SHP77 treated with DMSO at 0.1 percent for 48 hours (cell line): ENCODE measurements at regions not wholly inside any gene's neighbourhood (a gene's known extent, or its start where the extent isn't known, plus 50 kb on each side); places are given as distances from the start of the nearest gene placed in this dataset.
"Not testable (repeated sequence)": the region's sequence is repeated elsewhere in the genome, so short reads cannot be mapped to it uniquely, and the experiment has no call there.

Experiments
- DNase-seq: peaks from one replicate; lab custom pipeline; 2025; lab: John Stamatoyannopoulos, UW

DNA sequence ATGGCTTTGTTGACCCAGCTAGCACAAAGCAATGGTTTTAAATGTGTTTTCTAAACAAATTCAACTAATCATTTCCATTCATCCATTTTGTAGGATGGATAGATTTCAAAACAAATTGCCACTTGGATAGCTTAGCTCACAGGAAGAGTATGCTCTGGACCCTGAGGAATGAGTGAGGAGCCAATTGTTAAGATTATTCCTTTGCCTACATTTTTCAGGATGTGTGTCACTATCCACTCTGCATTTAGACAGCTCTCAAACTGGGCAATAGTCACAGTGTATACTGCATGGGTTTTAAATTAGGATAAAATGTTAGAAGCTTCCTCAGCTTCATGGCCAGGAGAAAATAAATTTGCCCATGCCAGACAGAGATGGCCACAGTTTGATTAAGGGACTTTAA lies 605.6 kb upstream of the TEX47 start:
- DNase-seq = no peak

DNA sequence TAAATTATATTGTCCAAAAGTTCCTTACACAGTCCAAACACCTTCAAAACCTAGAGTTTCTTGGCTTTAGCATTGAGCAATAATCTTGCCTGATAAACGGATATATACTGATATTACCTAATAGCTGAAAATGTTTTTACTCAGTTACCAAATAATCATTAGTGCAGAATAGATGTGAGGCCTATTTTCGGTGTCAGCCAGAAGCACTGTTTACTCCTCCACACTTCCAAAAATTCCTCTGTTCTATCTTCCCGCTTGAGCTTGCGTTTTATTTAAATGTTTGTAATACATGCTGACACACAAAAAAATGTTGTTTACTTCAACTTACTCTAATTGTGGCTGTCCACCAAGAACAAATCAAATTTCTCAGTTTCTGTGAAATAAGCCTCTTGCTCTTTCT lies 606.2 kb upstream of the TEX47 start:
- DNase-seq = no peak

DNA sequence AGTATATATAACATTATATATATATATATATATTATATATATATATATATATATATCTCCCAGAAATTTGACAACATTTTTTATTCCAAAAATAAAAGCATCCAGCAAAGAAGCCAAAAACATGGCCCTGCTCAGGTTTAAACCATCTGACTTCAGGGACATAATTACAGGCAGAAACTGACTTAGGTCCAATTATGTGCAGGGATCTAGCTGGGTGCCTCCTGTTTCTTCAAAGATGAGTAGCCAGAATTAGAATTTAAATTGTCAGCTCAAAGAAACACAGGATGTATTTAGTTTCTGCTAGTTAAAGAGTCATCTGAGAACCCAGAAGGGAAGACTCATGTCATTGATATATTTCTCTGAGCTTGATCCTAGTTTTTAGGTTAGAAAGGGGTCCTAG lies 656.4 kb upstream of the TEX47 start:
- DNase-seq = no peak

DNA sequence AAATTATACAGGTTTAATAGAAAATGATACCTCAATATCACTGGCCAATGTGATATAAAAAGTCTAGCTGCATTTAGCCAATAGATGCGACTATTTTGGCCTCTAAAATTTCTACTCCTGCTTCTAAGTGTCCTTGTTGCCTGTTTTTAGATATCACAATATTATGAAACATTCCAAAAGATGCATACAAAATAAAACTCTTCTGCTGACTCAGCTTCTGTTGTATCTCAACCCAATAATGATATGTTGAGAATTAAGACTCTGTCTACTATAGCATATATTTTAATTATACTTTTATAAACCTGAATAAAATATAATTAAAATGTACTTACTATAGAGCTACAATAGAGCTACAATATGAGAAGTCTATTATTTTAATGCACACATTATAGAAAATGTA lies 661.0 kb upstream of the TEX47 start:
- DNase-seq = no peak

DNA sequence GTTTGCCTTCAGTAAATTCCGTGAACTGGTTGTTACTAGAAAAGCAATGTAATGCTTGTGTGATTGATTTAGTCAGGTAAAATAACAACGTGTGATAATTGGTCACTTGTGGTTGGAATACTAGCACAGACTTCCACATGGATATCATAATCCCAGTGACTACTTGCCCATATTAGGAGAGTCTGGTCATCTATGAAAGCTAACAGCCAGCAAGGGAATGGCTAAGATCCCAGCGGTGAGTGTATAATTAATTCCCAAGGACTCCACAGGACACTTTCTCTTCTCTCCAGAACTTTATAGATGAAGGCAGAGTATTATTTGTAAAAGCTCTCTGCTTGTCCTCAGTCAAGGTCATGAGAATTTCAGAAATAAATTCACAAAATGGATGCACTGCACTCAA lies 662.6 kb upstream of the TEX47 start:
- no peak for DNase-seq

DNA sequence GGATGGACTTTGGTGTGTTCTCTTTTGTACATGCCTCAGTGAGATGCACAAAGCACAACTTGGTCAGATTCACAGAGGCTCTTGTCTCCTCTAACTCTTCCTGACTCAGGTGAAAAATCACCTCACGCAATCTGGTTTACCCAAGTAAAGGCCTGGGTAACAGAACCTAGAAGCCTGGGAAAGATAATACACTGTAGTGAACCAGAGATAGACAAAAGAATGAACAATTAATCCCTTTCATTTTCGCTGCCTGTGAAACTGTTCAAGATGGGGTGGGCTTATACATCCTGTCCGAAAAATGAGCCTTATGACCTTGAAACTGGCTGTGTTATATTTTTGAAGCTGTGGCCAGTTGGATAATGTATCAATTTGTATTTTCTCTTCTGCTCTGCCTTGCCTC lies 678.9 kb upstream of the TEX47 start:
- DNase-seq = no peak

- DNase-seq = no peak
These were observed 676.3 kb upstream of the STEAP1 start for GRCh38 chr7:89477991-89478390.

DNA sequence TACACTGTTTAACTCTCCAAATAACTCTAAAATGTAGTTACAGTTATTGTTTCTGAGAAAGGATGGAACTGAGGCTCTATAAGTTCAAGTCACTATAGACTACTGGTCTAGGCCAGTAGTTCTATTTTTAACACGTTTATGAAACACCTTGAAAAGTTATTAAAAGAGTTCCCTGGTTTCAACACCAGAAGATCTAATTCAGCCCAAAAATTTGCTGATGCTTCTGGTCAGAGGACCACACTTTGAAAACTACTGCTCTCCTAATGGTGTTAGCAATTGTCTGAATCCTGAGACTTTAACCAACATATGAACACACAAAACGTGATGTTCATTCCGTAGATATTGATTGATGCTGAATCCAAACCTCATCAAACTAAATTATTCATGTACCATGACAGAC lies 658.6 kb upstream of the STEAP1 start:
- no peak for DNase-seq

DNA sequence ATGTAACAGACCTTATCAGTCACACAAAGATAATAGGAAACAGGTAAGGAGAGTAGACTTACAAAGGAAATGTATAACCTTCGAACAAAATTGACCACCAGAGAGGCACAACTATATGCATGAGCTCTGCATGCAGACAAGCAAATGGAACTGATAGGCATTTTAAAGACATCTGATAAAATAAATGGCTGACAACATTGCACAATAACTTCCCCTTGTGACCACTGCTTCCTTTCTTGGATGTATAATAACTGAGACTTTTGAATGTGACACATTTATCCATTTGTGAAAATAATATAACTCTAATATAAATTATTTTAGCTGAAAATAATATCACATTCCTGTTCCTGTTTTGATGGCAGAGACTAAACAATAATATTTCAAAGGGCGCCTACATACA lies 654.2 kb upstream of the STEAP1 start:
- DNase-seq = no peak

GRCh38 chr7:89503281-89503680 lies 651.0 kb upstream of the STEAP1 start:
- DNase-seq = no peak

DNA sequence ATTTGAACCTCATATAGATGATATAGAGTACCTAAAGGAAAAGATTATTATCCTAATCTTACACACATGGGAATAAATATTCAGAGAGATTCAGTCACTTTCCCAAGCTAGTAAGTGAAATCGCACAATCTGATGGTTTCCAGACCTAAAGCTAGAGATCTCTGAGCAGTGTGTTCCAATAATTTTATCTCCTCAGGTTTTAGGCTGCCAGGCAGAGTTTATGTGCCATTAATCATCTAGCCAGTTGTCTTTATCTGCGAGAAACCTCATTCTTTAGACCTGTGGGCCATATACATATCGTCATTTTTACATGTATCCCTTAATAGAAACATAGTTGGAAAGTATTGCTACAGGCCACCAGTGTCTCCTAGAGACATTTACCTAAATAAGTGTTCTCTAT lies 647.2 kb upstream of the STEAP1 start:
- no peak for DNase-seq

GRCh38 chr7:89511900-89512299 lies 642.4 kb upstream of the STEAP1 start:
- no peak for DNase-seq

DNA sequence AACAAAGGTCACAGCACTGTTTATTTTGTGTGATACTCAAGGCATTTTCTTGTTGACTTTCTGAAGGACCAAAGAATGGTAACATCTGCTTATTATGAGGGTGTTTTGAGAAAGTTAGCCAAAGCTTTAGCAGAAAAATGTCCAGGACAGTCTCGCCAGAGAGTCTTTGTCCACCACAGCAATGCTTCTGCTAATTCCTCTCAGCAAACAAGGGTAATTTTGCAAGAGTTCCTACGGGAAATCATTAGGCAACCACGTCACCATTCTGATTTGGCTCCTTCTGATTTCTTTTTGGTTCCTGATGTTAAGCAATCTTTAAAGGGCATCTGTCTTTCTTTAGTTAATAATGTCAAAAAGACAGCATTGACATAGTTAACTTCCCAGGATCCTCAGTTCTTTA lies 639.3 kb upstream of the STEAP1 start:
- no peak for DNase-seq

DNA sequence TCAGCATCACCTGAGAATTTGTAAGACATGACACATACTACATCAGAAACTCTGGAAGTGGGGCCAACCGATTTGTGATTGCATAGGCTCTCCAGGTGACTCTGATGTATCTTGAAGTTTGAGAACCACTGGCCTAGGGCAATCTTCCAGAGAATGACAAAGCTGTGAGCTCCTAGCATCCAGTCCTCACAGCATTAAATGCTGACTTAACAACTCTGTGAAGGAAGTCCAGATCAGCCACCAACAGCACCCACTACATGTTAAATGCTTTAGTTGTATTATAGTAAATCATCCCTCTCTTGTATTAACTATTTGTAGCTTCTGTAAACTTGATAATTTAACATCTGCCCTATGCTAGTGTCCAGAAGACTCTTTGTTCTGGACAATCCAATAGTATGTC lies 636.5 kb upstream of the STEAP1 start:
- no peak for DNase-seq

DNA sequence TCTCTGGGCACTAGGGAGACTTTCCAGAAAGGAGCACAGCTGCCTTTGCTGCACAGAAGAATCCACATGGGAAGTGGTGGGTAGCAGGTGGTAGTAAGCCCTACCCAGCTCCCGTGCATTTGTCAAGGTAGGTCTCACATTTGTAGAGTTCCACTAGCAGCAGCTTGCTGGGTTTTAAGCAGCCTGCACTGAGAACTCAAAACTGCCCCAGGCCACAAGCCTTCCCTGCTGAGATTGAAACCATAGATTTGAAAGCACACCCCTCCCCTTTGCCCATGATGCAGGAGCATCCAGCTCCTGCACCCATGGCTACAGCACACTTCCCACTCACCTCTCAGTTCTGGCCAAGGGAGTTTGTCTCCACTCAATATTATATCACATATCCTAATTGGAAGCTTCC lies 604.5 kb upstream of the STEAP1 start:
- no peak for DNase-seq

DNA sequence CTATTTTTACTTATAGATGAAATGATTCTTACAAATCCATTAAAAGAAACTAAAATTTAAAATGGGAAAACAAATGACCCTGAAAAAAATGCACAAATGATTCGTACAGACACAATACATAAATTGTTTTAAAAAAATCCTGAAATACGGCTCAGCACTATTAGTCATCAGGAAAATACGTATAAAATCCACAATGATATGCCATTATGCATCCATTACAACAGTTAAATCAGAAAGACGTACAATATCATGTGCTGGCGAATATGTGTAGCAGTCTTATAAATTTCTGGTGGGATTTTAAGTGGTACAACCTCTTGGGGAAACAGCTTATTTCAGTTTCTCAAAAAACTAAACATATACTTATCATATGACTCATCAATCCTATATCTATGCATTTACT lies 600.1 kb upstream of the STEAP1 start:
- no peak for DNase-seq

DNA sequence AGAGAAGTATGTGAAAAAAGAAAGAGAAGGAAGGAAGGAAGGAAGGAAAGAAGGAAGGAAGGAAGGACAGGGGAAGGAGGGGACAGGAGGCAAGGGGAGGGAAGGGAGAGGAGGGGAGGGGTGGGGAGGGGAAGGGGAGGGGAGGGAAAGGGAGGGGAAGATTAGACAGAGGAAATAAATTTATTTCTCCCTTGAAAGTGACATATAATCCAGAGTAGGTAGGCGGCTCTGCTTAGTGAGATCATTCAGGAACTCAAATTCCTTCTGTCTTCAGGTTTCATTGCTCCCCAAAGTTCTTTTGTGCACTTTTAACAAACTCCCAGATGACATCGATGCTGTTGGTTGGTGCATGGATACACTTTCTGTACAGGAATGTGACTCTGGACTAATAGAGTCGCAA lies 594.7 kb upstream of the STEAP1 start:
- DNase-seq = no peak

GRCh38 chr7:89563597-89563996 lies 590.7 kb upstream of the STEAP1 start:
- DNase-seq = no peak

GRCh38 chr7:89584896-89585295 lies 569.4 kb upstream of the STEAP1 start:
- no peak for DNase-seq

DNA sequence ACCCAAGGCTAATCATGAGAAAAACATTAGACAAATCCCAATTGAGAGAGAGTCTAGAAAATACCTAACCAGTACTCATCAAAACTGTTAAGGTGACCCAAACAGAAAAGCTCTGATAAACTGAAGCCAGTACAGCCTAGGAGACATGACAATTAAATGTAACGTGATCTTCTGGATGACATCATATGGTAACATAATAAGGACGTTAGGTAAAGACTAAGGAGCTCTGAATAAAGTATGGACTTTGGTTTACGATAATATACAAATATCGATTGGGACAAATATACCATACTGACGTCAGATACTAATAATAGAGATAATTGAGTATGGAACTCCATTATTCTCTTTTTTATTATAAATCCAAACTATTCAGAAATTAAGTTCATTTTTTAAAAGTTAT lies 561.1 kb upstream of the STEAP1 start:
- DNase-seq = peak; percentile 49

- DNase-seq = no peak
These were observed 551.3 kb upstream of the STEAP1 start for GRCh38 chr7:89602984-89603383.

GRCh38 chr7:89605362-89605761 lies 548.9 kb upstream of the STEAP1 start:
- no peak for DNase-seq

DNA sequence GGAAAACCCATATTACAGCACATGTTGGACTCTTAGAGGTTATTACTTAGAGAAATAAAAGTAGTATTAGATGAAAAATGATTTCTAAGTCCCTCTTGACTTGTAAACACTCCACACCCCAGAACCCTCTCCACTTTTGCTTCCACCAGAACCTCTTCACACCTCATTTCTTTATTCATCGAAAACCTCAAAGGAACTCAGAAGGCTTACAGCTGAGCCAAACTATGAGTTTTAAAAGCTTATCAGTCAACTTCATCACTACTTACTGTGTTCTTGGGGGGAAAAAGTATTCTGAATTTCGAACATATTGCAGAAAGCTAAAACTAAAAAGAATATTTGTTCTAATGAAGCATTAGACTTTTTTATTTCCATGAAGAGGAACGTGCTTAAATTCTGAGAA lies 547.8 kb upstream of the STEAP1 start:
- no peak for DNase-seq

DNA sequence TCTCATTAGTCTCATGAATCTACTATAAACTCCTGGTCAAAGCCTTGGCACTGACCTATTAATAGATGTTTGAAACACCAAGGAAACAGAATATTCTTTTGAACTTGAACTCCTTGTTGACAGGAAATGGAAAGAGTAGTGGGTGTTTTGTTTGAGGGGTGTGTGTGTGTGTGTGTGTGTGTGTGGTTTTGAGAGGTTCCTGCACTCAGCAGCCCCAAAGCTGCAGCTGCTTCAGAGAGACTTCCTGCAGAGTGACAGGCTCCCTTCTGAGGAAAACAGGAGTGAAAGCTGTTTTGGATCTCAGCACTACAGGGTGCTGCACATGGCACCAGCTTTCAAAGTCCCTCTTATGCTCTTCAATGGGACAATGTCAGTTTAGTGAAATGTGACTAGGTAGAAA lies 546.5 kb upstream of the STEAP1 start:
- no peak for DNase-seq

DNA sequence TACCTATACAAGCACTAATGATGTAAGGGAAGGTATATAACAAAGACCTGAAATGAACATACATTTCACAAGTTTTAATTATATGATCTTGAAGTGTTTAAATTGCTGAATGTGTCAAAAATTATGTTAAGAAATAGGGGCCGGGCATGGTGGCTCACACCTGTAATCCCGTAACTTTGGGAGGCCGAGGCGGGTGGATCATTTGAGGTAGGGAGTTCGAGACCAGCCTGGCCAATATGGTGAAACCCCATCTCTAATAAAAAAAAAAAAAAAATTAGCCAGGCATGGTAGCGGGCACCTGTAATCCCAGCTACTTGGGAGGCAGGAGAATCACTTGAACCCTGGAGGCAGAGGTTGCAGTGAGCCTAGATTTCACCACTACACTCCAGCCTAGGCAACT lies 537.4 kb upstream of the STEAP1 start:
- DNase-seq = not testable (repeated sequence)
